ENCODE measurements at regions not wholly inside any gene's neighbourhood (a gene's known extent, or its start where the extent isn't known, plus 50 kb on each side); places are given as distances from the start of the nearest gene placed in this dataset.

DNA sequence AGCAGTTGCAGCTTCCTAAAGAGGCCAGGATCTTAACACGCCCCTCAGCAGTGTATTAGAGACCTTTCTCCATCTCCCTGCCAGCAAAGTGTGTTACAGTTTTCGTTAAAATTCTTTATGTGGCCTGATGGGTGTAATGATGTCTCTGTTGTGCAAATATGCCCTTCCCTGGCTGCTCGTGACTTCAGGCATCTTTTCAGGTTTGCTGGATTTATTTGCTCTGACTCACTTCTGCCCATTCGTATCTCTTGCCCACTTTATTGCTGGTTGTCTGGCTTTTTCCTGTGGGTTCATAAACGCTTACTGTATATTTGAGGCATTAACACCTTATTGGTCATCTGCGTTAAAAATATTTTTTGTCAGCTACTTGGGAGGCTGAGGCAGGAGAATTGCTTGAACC is 134.5 kb downstream of the ASB1 start:
- no peak for DNase-seq (ENCODE audit: low spot score)

DNA sequence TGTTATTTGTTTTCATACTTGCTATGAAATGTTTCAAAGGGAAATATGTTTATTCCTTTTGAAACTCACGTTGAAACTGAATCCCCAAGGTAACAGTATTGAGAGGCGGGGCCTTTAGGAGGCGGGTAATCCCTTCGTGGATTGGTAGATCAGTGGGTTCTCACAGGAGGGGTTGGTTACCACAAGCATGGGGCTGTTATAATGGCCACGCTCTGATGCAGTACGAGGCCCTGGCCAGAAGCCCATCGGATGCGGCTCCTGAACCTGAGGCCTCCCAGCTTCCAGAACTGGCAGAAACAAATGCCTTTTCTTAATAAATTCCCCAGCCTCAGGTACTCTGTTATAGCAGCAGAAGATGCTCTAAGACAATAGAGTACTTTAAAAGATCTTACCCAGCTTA is 135.7 kb downstream of the ASB1 start:
- no peak for DNase-seq (ENCODE audit: low spot score)

DNA sequence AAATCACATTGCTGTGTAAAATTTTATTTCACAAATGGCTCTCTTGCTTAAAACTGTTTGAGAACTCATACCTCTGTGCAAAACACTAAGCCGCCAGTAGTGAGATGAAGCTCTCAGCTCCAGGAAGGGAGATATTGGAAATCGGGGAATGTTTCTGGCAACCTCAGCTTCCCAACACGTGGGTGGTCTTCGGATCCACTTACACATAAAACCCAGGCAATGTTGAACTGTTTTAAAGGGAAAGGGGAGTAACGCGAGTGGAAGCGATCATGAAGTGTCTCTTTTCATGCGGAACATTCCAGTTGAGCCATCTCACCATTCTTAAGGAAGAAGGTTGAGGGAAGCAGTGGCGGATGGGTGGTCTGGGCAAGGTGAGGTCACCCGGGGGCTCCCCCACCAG is 136.8 kb downstream of the ASB1 start:
- no peak for DNase-seq (ENCODE audit: low spot score)

DNA sequence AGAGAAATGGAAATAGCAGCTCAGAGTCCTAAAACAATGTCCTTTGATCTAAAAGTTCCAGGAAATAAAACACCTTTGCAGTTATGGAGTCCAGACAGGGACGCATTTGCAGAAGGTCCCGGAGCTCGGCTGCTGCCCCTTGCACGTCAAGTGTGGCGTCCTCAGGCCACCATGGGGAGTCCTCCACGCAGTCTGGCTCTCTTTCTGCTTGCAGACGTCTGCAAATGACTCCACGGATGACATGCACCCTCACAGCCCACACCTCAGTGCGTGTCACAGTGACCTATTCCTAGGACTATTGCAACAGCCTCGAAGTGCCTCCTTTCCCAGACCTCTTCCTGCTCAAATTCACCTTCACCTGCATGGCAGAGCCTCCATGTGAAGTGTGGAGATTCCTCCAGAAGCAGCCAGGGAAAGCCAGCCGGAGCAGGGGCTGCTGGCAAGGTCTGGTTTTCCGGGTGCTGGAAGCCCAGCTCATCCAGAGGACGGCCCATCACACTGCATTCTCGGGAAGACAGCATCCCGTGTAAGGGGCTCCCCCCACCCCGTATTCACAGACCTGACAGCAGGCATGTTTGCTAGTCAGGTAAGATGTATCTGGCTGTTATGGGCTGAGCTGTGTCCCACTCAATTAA is 137.7 kb downstream of the ASB1 start:
- no peak for DNase-seq (ENCODE audit: low spot score)

DNA sequence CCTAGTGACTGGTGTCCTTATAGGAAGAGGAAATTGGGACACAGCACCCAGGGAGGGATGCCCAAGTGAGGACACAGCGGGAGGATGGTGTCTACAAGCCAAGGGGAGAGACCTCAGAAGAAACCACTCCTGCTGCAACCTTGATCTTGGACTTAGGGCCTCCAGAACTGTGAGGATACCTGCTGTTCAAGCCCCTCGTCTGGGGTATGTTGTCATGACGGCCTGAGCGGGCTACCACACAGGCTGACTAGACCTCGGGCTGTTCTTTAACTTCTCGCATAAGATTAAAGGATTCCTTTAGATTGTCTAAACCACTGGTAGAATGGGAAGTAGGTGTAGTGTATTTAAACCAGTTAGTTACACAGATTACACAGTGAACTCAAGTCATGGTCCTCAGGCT is 138.3 kb downstream of the ASB1 start:
- DNase-seq (ENCODE audit: low spot score): no peak

DNA sequence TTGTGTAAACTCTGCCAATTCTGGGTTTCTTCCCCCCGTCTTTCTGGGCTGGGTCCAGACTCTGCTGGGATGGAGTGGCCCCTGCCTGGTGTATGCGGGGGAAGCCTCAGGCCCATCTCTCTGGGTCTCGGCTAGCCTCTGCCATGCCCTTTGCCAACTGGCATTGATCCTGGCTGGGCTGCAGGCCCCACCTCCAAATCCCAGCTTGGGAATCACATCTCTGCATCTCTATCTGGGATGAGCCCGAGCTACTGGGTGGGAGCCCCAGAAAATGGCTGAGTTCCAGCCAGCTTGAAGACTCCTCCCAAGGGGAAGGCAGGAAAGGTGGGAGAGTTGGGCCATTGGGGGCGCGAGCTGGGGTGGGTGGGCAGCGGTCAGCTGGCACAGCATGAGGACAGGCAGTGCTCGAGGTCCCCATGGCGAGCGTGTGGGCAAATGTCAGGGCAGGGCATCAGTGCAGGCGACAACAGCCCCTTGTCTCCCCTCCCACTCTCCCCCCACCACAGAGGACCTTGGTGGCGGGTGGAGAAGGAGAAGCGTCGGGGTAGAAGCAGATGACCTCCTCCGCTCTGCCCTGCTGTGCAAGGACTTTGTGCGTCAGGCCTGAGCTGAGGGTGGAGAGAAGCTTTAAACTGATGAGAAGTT is 139.4 kb downstream of the ASB1 start:
- DNase-seq (ENCODE audit: low spot score): no peak

DNA sequence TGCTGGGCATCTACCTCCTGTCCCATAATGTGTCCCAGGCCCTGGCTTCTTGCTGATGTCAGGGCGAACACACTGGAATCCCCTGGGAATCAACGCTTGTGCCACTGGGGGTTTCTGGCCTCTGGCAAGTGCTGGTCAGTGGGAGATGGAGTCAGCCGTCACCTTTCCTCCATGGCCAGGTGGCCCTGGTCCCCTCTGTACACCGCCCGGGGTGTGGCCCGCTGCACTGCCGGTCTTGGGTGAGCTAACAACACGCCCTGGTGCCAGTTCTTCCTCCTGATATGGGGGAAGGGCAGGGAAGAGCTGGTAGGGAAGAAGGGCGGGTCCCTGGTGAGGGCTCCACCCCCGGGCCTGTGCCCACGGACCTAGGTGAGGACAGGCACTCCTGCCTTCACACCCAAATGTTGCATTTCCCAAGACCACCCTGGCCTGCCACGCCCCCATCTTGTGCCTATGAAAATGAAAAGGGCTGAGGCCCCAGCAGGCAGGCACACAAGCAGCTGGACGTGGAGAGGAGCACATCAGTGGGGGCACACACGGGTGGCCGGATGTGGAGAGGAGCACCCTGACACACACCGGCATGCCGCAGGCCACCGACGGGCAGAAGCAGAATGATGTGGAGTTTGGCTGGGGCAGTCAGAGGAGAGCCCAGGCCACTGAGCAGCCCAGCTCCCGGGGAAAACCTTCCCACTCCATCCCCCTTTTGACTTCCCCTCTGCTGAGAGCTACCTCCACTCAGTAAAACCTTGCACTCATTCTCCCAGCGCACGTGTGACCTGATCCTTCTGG is 140.5 kb downstream of the ASB1 start:
- DNase-seq (ENCODE audit: low spot score): no peak

DNA sequence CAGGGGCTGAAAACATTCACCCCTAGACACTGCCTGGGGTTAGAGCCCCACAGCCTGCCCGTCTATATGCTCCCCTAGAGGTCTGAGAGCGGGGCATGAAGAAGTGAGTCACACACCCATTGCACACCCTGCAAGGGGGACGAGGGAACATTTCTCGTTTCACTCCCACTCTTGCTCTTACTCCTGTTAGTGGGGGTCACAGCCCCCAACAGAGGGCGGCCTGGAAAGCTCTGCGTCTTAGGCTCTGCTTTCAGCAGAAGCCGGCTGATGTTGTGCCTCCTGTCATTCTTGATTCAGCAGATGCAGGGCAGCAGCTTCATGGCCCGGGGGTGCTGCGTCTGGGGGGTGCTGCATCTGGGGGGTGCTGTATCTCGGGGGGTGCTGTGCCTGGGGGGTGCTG is 141.3 kb downstream of the ASB1 start:
- DNase-seq (ENCODE audit: low spot score): no peak

DNA sequence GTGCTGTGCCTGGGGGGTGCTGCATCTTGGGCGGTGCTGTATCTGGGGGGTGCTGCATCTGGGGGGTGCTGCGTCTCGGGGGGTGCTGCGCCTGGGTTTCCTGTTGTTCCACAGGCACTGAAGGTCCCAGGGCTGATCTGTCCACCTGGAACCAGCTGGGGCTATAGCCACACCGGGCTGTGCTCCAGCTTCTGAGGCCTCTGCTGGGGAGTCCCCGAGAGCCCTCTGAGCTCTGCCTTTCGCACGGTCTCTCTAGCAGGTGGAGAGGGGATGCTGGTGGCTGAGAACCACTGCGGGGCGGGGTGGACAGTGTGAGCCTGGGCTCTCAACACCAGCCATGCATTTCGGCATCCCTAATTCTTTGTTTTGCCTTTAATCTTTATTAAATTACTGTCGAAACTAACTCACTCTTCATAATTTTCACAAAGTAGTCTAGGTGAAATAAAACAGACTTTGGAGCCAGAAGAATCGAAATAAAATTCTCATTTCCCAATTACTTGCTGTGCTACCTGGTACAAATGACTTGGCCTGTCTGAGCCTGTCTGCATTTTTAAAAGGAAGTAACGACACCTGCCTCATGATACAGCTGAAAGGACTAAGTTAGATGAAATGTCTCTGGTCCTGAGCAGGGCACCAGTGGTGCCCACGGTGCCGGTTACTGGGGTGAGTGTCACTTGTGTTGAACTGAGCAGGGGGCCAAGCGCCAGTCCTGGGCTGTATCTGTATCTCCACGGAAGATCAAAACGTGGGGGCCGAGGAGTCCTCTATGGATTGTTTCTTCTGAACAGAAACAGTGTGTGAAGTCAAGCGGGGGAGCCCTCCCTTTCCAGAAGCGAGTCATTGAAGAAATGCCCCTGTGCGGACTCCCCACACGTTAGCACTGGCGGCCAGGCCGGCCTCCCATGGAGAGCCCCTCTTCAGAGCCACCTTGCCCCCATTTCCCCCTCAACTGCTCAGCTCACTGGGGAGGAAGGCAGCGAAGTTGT is 142.0 kb downstream of the ASB1 start:
- DNase-seq (ENCODE audit: low spot score): no peak

DNA sequence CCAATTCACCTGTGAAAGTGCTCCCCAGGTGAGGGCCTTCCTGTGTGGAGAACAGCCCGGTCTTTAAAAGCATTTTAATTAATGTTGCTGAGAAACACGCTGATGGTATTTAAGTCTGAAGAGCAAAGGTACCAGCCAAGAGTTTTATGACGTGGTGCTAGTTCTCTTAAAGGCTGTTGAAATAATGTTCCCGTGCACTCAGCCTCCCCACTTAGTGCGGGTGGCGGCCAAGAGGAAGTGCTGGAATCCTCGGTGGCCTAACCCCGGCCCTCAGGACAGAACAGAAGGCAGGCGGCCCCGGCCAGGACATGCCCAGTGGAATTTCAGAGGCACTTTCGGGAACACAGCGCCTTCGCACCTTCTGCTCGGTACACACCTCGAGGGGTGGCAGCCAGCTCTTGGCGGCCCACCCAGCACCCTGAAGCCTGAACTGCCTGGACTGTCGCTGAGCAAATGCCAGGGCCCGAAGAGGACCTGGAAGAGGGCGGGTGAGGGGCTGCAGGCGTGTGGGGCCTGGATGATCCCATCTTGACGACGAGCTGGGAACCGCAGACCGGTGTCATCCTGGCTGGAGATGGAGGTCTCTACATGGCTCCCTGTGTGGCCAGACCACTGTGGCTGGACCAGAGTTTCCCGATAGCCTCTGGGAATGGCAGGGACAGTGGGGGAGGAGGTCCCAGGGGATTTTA is 142.9 kb downstream of the ASB1 start:
- no peak for DNase-seq (ENCODE audit: low spot score)

DNA sequence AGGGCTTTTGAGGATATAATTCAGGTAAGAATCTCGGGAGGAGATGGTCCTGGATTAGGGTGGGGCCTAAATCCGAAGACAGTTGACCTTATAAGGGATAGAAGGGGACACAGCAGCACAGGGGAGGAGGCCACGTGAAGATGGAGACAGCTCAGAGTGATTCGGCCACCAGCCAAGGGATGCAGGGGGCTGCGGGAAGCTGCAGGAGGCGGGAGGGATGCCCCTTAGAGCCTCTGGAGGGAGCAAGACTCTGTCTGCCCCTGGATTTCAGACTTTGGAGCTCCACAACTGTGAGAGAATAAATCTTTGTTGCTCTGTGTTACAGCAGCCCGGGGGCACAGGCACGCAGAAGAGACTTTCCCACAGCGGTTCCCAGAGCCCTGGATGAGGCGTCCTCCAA is 143.7 kb downstream of the ASB1 start:
- DNase-seq (ENCODE audit: low spot score): no peak

DNA sequence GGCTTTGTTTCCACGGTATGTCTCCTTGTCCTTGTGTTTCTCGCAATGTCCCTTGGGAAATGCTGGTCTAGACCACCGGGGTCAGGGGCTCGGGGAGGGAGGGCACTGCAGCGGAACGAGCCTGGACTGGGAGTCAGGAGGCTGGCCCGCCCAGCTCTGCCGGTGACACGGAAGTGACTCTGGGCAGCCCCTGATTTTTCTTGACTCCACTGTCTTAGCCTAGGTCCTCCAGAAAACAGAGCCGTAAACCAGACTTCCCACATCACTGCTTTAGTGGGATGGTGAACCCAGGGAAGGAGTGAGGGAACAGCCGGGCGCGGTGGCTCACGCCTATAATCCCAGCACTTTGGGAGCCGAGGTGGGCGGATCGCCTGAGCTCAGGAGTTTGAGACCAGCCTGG is 144.2 kb downstream of the ASB1 start:
- DNase-seq (ENCODE audit: low spot score): no peak

DNA sequence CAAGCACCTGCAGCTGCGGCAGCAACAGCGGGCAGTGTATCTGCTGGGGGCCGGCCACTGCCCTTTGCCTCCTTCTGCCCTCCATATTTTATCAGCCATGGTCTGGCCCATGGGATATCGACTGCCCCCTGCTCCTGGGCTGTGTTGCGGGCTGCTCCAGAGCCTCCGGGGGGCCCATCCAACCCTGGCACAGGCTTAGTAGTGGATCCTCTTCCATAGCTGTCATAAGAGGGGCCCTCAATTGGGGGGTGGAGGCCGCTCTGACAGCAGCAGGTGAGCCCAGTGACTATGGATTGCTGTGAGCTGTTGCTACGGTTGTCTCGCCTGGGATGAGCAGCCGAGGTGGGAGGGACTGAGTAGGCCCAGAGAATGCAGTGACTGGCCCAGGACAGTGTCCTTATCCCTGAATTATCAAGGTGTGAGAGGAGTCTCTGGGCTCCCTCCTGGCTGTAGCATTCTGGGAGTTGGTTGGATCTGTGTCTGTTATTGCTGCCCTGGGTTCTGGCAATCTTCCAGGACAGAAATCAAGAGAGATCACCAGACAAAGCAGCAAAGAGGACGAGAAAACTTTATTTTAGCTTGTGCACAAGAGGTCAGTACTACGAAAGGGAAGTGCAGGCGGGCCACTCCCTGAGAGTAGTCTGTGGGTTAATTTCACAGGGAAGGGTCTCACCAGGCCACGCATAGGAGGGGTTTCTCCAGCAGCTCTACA is 145.1 kb downstream of the ASB1 start:
- no peak for DNase-seq (ENCODE audit: low spot score)

DNA sequence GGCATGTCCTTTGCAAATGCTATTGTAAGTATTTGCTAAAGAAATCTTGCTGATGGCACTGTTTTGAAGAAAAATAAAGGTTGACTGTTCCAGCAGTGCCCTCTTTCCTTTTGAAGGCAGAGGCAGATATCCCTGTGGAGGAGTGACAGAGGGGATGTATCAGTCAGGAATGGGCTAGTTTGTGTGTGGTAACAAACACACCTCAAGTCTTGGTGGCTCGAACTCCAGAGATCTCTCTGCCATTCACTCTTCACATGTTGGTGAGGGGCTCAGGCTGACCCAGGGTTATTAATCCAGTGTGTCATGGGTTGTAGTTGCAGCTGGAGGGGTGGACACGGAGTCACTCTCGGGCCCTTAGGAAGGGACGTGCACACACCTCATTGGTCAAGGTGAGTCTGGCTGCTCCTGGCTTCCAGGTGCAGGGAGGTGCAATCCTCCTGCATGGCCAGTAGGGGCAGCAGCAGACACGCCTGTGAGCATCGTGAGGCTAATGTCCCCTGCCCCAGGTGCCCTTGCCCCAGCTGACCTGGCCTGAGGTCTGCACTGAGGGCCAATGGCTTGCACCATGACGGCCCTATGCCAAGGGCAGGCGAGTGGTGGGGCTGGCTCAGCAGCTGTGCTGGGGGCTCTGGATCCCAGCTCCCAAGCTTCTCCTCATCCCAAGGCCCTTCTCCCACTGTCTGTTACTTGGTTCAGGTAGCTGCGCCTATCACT is 146.5 kb downstream of the ASB1 start:
- no peak for DNase-seq (ENCODE audit: low spot score)

DNA sequence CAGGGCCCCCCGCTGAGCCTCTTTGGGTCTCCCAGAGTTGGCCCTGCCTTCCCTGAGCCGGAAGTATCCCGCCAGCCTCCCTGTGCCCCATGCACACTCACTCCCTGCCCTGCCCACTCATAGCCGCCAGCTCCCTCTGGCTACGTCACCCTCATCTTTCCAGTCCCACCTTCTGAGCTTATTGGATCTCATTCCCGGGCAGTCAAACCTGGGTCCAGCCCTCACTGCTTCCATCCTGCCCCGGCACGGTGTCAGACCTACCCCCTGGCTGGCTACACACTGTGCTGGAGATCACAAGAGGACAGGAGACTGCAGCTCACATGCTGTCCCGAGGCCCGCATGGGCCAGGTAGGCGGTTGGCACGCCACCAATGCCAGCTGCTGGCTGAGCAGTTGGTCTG is 147.2 kb downstream of the ASB1 start:
- no peak for DNase-seq (ENCODE audit: low spot score)

DNA sequence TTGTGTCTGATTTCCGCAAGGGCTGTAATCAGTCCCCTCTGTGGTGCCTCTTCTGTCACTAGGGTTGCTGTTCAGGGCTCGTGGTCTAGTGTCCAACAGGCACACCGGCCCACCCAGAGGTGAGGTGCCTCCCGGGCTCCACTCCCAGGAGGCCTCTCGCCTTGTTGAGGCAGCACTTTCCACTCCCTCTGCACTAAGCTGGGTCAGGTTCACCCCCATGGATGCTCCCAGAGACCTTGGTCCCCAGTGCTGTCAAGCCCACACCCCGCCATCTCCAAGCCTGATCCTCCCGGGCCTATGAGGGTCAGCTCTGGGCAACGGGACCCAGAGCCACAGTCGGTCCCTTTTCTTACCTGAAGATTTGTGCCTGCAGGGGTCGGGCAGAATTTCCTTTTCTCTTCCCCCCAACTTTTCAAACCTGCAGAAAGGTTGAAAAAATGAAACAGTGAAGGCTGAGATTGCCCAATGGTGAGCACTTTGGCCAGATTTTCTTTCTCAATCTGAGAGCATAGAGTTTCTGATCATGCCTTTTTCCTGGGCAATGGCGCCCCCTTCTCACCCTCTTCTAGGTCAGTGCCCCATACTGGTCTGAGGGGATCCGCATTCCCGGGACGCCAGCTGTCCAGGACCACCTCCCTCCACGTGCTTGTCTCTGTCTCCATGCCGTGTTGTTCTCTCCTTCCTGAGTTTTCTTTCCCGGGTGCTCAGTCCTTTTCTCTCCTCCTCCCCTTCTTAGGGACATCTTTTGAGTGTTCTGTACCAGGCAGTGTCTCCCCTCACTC is 148.0 kb downstream of the ASB1 start:
- DNase-seq (ENCODE audit: low spot score): no peak

DNA sequence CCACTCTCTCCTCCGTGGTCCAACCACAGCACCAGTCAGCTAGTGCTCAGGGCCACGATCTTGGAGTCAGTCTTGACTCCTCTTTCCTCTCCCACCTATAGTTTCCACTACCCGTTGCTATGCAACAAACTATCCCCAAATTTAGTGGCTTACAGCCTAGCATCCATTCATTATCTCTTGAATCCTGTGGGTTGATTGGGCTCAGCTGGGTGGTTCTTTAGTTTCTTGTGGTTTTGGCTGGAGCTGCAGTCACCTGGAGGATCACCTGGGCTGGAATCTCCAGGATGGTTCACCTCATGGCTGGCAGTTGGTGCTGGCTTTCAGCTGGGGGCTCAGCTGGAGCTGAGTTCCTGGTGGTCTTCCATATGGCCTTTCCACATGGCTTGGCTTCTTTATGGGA is 149.9 kb downstream of the ASB1 start:
- no peak for DNase-seq (ENCODE audit: low spot score)

DNA sequence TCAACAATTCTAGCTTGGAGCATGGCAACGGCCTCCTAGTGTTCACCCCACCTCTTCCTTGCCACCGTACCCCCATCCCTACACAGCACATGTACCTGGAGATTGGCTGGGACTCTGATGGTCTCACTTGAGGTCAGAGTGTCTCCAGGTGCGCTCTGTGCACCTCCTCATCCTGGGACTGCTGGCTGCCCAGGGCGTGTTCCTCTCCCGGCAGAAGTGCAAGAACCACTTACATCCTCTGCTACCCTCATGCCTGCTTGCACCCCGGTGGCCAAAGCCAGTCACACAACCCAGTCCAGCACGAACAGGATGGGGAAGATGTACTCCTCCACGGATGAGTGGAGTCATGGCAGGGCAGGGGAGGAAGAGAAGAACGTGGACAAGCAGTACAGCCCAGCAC is 151.5 kb downstream of the ASB1 start:
- DNase-seq (ENCODE audit: low spot score): no peak

DNA sequence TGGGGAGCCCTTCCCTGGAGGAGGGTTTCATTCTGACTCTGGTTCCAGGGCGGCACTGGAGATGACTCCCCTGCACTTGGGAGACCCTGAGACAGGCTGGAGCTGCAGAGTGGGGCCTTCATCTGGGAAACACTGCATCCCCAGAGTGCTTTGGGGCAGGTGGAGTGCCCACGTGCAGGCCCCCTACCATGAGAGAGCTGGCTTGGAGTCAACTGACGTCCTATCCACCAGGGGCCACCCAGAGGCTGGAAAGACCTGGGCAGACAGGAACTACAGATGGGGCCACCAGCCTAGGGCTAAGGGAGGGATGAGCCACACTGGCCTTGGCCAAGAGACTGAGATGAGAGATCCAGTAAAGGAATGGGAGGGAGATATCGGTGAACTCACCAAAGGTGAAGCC is 153.8 kb downstream of the ASB1 start:
- DNase-seq (ENCODE audit: low spot score): no peak

DNA sequence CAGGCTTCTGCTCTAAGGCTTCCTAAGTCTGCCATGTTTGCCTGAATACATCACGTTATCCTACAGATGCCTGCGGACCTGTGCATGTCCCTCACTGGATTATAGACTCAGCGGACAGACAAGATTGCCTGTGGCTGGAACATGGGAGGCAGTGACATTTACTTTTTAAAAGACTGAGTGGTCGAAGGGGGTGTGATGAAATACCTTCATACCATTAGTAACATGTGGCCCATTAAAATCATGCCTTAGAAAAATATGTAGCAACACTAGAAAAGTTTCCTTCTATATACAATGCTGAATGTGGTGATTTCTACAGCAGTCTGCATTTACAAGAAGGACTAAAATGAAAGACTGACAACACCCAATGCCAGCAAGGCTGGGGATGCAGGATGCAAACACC is 154.4 kb downstream of the ASB1 start:
- DNase-seq (ENCODE audit: low spot score): no peak

Data from AG08395 (cell line).